ENCODE measurements at regions not wholly inside any gene's neighbourhood (a gene's known extent, or its start where the extent isn't known, plus 50 kb on each side); places are given as distances from the start of the nearest gene placed in this dataset.

DNA sequence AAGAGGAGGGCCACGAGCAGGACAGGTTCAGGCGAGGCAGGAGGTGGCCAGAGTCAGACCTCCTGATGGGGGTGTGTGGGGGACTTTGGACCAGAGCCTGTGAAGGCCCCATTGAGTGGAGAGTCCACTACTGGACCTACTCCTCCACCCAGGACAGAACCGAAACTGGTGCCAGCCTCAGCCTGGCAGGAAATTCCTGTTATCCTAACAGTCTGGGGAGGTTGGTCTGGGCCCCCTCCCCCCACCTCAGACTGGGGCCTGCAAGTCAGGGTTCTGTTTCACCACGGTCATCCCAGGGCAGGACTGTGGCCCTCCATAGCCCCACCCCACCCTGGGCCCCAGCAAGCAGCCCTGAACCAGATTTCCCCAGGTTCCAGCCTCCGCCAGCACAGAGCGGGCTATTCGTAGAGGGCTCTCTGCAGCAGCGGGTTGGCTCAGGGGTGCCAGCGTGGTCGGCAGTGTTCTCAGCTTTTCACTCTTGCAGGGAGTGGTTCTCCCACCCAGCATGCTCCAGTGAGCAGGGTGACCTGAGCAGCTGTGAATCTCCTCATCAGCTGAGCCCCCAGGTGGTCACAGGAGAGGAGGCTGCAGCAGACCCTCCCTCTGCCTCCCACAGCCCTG is 217.3 kb downstream of the TBC1D2B start:
- no peaks in the 10 kb centered on the region for H3K36me3 ChIP-seq
- H3K27ac ChIP-seq, result no peak overlapping the region
- 76 to 91% (median 78%) methylated on average over 8 to 10 of the region's 10 CpGs for WGBS, 5 donors
- TF ChIP-seq POLR2AphosphoS5 (IDR thresholded peaks at IDR 0.05) (no peak), EP300 (IDR thresholded peaks at IDR 0.05) (no peak), POLR2A (IDR thresholded peaks at IDR 0.05) (no peak)
- TF ChIP-seq, protein P1, sequence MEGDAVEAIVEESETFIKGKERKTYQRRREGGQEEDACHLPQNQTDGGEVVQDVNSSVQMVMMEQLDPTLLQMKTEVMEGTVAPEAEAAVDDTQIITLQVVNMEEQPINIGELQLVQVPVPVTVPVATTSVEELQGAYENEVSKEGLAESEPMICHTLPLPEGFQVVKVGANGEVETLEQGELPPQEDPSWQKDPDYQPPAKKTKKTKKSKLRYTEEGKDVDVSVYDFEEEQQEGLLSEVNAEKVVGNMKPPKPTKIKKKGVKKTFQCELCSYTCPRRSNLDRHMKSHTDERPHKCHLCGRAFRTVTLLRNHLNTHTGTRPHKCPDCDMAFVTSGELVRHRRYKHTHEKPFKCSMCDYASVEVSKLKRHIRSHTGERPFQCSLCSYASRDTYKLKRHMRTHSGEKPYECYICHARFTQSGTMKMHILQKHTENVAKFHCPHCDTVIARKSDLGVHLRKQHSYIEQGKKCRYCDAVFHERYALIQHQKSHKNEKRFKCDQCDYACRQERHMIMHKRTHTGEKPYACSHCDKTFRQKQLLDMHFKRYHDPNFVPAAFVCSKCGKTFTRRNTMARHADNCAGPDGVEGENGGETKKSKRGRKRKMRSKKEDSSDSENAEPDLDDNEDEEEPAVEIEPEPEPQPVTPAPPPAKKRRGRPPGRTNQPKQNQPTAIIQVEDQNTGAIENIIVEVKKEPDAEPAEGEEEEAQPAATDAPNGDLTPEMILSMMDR (IDR thresholded peaks at IDR 0.05), result no peak
- DNase-seq, result no peak
- intact Hi-C loops (cut with DNase I; ENCODE audit: low total_unique reads), result no loop called here
- no peaks in the 10 kb centered on the region for H3K9me3 ChIP-seq
- H3K4me1 ChIP-seq, result no peaks in the 10 kb centered on the region
- no peak overlapping the region for H3K4me3 ChIP-seq
- peaks cover 0 to 33% (median 9%) of the 10 kb centered on the region in 3 donors for H3K27me3 ChIP-seq

DNA sequence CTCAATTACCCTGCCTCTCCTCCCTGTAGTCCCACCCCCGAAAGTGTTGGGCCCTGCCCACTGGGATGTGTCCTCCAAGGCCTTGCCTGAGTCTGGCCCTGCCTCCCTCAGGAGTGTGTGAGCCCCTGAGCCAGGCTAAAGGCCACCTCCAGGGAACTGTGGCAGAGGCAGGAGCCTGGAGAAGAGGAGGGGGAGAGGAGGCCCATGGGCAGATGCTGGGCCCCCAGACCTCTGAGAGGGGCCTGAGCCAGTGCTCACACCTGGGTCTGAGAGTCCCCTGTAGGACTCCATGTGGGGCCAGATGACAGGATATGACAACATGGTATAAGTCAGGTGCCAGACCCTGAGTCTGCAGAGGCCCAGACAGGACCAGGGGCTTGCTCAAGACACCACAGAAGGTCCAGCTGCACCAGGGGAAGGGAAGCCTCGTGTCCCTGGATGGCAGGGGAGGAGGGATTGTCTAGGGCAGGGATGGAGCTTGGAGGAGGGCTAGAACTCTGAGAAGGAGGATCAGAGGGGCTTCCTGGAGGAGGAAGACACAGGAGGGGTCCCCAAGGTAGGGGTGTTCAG is 217.9 kb downstream of the TBC1D2B start:
- Histone ChIP-seq H3K9me3 (no peaks in the 10 kb centered on the region), H3K4me1 (no peaks in the 10 kb centered on the region), H3K27me3 (peaks cover 0 to 33% (median 9%) of the 10 kb centered on the region in 3 donors), H3K36me3 (no peaks in the 10 kb centered on the region), H3K4me3 (no peak overlapping the region), H3K27ac (no peak overlapping the region)
- TF ChIP-seq, protein P1 (IDR thresholded peaks at IDR 0.05), result no peak
- TF ChIP-seq POLR2AphosphoS5 (IDR thresholded peaks at IDR 0.05), result no peak
- TF ChIP-seq POLR2A (IDR thresholded peaks at IDR 0.05), result no peak
- TF ChIP-seq EP300 (IDR thresholded peaks at IDR 0.05), result no peak
- intact Hi-C loops (cut with DNase I; ENCODE audit: low total_unique reads), result no loop called here
- WGBS, 5 donors, result 63 to 72% (median 71%) methylated on average over 2 of the region's 2 CpGs
- DNase-seq, result peak in 1 of 2 donors; percentile 42

DNA sequence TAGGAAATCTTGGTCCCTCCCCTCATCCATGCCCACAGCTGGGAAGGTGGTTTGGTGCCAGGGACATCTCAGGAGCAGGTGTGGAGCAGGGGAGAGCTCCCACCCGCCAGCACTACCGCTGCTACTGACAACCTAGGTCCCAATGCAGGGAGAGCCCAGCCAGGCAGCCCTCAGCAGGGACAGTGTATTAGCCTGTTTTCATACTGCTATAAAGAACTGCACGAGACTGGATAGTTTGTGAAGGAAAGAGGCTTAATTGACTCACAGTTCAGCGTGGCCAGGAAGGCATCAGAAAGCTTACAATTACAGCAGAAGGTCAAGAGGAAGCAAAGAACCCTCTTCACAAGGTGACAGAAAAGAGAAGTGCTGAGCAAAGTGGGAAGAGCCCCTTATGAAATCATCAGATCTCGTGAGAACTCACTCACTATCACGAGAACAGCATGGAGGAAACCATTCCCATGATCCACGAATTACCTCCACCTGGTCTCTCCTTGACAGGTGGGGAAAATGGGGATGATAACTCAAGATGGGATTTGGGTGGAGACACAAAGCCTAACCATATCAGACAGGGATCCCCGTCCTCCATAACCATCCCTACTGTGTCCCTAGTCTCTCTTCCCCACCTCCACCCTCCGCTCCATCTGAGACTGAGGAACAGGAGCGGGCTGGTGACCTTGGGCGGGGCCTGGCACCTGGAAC is 218.6 kb downstream of the TBC1D2B start:
- 69 to 75% (median 73%) methylated on average over 11 of the region's 11 CpGs for WGBS, 5 donors
- Histone ChIP-seq H3K27me3 (peaks cover 0 to 30% (median 9%) of the 10 kb centered on the region in 3 donors), H3K4me1 (no peaks in the 10 kb centered on the region), H3K27ac (no peak overlapping the region), H3K4me3 (no peak overlapping the region), H3K36me3 (no peaks in the 10 kb centered on the region), H3K9me3 (no peaks in the 10 kb centered on the region)
- intact Hi-C loops (cut with DNase I; ENCODE audit: low total_unique reads), result no loop called here
- TF ChIP-seq POLR2AphosphoS5 (IDR thresholded peaks at IDR 0.05), result no peak
- TF ChIP-seq, protein P1 (IDR thresholded peaks at IDR 0.05), result no peak
- DNase-seq, result no peak

DNA sequence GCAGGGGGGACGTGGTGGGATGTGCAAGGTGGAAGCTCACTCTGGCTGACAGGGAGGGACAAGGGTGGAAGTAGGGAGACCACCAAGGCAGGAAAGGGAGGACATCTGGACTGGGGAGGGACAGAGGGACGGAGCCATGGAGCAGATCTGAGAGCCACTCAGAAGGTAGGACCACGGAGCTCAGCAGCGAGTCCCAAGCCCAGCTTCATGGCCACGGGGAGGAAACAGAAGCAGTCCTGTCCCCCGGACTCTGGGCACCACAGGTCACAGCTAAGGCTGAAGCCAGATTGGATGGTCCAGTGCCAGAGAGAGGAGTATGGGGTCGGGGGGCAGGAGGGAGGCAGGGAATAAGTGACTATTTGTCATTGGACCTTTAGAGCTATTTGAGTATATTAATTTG is 220.1 kb downstream of the TBC1D2B start:
- no peak overlapping the region for H3K4me3 ChIP-seq
- no peaks in the 10 kb centered on the region for H3K4me1 ChIP-seq
- no peak for DNase-seq
- intact Hi-C loops (cut with DNase I; ENCODE audit: low total_unique reads), result no loop called here
- no peaks in the 10 kb centered on the region for H3K36me3 ChIP-seq
- H3K9me3 ChIP-seq, result no peaks in the 10 kb centered on the region
- H3K27ac ChIP-seq, result no peak overlapping the region
- WGBS, 5 donors, result 73 to 86% (median 81%) methylated on average over 7 of the region's 7 CpGs
- peaks cover 0 to 32% (median 6%) of the 10 kb centered on the region in 3 donors for H3K27me3 ChIP-seq
- TF ChIP-seq POLR2A (IDR thresholded peaks at IDR 0.05), result no peak
- TF ChIP-seq EP300 (IDR thresholded peaks at IDR 0.05), result no peak
- TF ChIP-seq POLR2AphosphoS5 (IDR thresholded peaks at IDR 0.05), result no peak
- TF ChIP-seq, protein P1 (IDR thresholded peaks at IDR 0.05), result no peak
